Activated naive CD4-positive, alpha-beta T cell treated with anti-CD3 and anti-CD28 coated beads, Interleukin-2, amount 10 ng/mL, durations not matched to agents 7 days and 5 days (primary cell): ENCODE measurements at regions not wholly inside any gene's neighbourhood (a gene's known extent, or its start where the extent isn't known, plus 50 kb on each side); places are given as distances from the start of the nearest gene placed in this dataset.
"Not testable (repeated sequence)": the region's sequence is repeated elsewhere in the genome, so short reads cannot be mapped to it uniquely, and the experiment has no call there.

ENCODE experiments used
- CTCF ChIA-PET: fragments of 350-600 bp; sonication (Branson Sonifier 250); formaldehyde crosslinking; loops from one replicate; lab custom pipeline; 2021; ENCODE audit warnings: antibody characterized with exemption; lab: Charles Lee
- DNase-seq: peaks from one replicate; pipeline ENCODE4 v3.0.0-alpha.2; 2020
- H3K27ac Mint-ChIP-seq: one replicate; pipeline ENCODE4 v1.8.0; 2021; ENCODE audit warnings: mild to moderate bottlenecking, moderate library complexity, mixed read lengths
- H3K27me3 Mint-ChIP-seq: one replicate; pipeline ENCODE4 v1.8.0; 2021; ENCODE audit warnings: mild to moderate bottlenecking, mixed read lengths
- H3K36me3 Mint-ChIP-seq: one replicate; pipeline ENCODE4 v1.8.0; 2021; ENCODE audit warnings: mixed read lengths
- H3K4me1 Mint-ChIP-seq: one replicate; pipeline ENCODE4 v1.8.0; 2021; ENCODE audit warnings: mixed read lengths
- H3K4me3 Mint-ChIP-seq: one replicate; pipeline ENCODE4 v1.8.0; 2021; ENCODE audit warnings: mild to moderate bottlenecking, moderate library complexity, mixed read lengths
- H3K9me3 Mint-ChIP-seq: one replicate; pipeline ENCODE4 v1.8.0; 2021; ENCODE audit warnings: mixed read lengths

DNA sequence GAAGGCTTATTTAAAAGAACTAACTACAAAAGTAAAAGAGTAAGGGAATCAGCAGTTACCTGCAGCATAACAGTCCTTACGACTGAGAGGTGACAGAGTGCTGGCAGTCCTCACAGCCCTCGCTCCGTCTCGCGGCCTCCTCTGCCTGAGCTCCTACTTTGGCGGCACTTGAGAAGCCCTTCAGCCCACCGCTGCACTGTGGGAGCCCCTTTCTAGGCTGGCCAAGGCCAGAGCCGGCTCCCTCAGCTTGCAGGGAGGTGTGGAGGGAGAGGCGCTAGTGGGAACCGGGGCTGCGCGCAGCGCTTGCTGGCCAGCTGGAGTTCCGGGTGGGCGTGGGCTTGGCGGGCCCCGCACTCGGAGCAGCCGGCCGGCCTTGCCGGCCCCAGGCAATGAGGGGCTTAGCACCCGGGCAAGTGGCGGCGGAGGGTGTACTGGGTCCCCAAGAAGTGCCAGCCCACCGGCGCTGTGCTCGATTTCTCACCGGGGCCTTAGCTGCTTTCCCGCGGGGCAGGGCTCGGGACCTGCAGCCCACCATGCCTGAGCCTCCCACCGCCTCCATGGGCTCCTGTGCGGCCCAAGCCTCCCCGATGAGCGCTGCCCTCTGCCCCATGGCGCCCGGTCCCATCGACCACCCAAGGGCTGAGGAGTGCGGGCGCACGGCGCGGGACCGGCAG is 285.7 kb upstream of the MAGI2 start:
- CTCF ChIA-PET, H3K27me3 Mint-ChIP-seq, H3K27ac Mint-ChIP-seq, H3K36me3 Mint-ChIP-seq, H3K4me1 Mint-ChIP-seq, DNase-seq, H3K9me3 Mint-ChIP-seq, H3K4me3 Mint-ChIP-seq: not testable (repeated sequence)

DNA sequence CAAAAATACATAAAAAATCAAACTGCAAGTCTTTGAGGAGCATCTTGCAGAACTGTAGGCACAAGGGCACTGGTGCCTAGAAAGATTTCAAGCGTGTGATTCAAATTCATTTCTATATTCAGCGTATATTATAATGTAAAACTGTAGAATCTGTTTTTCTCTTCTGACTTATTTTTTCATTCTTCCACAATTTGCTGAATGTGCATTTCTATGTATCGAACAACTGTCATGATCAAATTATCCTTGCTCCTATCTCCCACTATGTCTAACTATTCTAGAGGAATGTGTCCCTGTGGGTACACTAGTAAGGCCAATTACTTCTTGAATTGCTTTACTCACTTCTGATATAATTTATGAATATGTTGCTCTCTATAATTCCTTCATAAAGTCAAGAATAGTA is 283.0 kb upstream of the MAGI2 start:
- CTCF ChIA-PET: no interaction called here
- Mint-ChIP-seq H3K27ac (no peak overlapping the region), H3K9me3 (peaks cover 12% of the 10 kb centered on the region), H3K4me1 (no peaks in the 10 kb centered on the region), H3K27me3 (no peaks in the 10 kb centered on the region), H3K4me3 (no peak overlapping the region), H3K36me3 (no peaks in the 10 kb centered on the region)
- DNase-seq: no peak

DNA sequence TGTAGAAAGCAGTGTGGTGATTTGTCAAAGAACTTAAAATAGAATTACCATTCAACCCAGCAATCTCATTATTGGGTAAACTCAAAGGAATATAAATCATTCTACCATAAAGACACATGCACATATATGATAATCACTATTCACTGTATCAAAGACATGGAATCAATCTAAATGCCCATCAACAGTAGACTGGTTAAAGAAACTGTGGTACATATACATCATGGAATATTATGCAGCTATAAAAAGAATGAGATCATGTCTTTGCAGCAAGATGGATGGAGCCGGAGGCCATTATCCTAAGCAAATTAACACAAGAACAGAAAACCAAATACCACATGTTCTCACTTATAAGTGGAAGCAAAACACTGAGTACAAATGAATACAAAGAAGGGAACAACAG is 281.5 kb upstream of the MAGI2 start:
- Mint-ChIP-seq H3K27me3 (no peaks in the 10 kb centered on the region), H3K36me3 (no peaks in the 10 kb centered on the region), H3K4me3 (no peak overlapping the region), H3K27ac (no peak overlapping the region), H3K9me3 (peaks cover 15% of the 10 kb centered on the region), H3K4me1 (no peaks in the 10 kb centered on the region)
- CTCF ChIA-PET: no interaction called here
- DNase-seq: no peak

DNA sequence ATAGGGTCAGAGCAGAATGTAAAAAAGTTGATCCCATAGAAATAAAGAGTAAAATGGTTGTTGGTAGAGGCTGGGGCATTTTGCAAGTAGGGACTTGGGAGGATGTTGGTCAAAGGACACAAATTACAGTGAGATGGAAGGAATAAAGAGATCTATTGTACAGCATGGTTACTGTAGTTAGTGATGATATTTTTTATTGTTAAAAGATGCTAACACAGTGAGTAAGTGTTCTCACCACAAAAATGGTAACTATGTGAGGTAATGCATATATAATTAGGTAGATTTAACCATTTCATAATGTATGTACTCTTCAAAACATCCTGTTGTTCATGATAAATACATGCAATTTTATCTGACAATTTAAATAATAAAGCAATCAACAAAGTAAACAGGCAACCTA is 280.7 kb upstream of the MAGI2 start:
- H3K4me1 Mint-ChIP-seq: no peaks in the 10 kb centered on the region
- H3K27me3 Mint-ChIP-seq: no peaks in the 10 kb centered on the region
- peaks cover 15% of the 10 kb centered on the region for H3K9me3 Mint-ChIP-seq
- DNase-seq: no peak
- no peak overlapping the region for H3K4me3 Mint-ChIP-seq
- H3K36me3 Mint-ChIP-seq: no peaks in the 10 kb centered on the region
- CTCF ChIA-PET: no interaction called here
- H3K27ac Mint-ChIP-seq: no peak overlapping the region

DNA sequence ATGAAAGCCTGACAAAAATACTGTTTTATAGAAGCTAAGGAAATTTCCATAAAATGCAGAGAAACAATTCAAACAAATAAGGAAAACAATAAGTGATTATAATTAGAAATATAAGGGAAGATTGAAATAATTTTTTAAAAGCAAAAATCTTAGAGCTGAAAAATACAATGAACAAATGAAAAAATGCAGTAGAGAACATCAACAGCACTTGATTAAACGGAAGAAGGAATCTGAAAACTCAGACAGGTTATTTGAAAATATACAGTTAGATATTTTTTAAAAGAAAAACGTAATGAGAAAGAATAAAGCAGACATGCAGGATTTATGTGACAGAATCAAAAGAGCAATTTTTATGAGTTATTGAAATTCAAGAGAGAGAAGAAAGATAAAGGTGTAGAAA is 279.1 kb upstream of the MAGI2 start:
- H3K27ac Mint-ChIP-seq: no peak overlapping the region
- H3K4me1 Mint-ChIP-seq: no peaks in the 10 kb centered on the region
- H3K27me3 Mint-ChIP-seq: no peaks in the 10 kb centered on the region
- no peak overlapping the region for H3K4me3 Mint-ChIP-seq
- H3K9me3 Mint-ChIP-seq: peaks cover 15% of the 10 kb centered on the region
- H3K36me3 Mint-ChIP-seq: no peaks in the 10 kb centered on the region
- no peak for DNase-seq
- CTCF ChIA-PET: interaction anchor here (1.2 kb wide), 1 partner anchor 10 kb away, joined by 3 read pairs; no protein-coding TSS in a partner anchor

DNA sequence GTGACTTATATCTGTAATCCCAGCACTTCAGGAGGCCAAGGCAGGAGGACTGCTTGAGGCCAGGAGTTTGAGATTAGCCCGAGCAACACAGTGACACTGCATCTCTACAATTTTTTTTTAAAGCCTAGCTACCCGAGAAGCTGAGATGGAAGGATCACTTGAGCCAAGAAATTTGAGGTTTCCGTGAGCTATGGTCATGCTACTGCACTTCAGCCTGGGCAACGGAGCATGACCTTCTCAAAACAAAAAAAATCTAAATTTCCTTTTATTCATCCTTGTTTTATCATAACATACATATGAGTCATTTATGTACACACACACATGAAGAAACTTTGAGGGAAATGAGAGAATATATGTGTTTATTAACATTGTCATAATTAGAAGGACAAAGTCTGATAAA is 277.5 kb upstream of the MAGI2 start:
- no peaks in the 10 kb centered on the region for H3K36me3 Mint-ChIP-seq
- CTCF ChIA-PET: no interaction called here
- H3K4me3 Mint-ChIP-seq: no peak overlapping the region
- no peak for DNase-seq
- no peak overlapping the region for H3K27ac Mint-ChIP-seq
- peaks cover 15% of the 10 kb centered on the region for H3K9me3 Mint-ChIP-seq
- H3K4me1 Mint-ChIP-seq: no peaks in the 10 kb centered on the region
- no peaks in the 10 kb centered on the region for H3K27me3 Mint-ChIP-seq

DNA sequence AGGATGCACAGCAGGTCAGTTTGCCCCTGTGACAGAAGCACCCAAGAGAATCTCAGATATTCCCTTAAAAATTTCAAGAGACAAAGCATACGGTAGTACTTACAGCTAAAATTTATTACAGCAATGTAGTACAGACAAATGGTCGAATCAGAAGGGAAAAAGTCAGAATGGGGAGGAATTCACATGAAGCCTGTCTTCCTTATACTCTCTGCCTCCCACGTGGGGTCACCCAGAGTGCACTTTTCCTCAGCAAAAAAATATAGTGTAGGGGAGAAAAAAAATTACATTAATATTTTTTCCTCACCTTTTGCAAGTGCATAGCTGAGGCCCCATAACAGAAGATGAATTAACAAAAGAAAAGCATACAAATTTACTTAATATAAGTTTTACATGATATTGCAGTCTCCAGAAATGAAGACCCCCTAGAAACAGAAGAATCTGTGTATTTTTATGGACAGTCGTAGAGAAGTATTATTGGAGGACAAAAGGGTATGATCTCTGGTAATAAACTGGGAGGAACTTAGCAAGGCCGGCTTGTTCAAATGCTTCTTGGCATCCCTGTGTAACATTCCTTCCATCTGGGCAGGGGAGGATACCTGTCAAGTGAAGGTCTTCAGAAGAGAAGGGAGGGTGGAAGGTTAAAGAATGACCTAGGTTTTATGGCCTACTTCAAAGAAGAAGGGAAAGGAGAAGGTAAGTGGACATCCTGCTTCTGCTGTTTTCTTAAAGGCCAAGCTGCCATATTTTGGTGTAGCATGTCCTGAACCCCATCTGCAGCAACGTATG is 270.6 kb upstream of the MAGI2 start:
- Mint-ChIP-seq H3K27me3 (no peaks in the 10 kb centered on the region), H3K36me3 (no peaks in the 10 kb centered on the region), H3K4me1 (no peaks in the 10 kb centered on the region), H3K4me3 (no peak overlapping the region), H3K9me3 (no peaks in the 10 kb centered on the region), H3K27ac (no peak overlapping the region)
- no peak for DNase-seq
- CTCF ChIA-PET: no interaction called here

DNA sequence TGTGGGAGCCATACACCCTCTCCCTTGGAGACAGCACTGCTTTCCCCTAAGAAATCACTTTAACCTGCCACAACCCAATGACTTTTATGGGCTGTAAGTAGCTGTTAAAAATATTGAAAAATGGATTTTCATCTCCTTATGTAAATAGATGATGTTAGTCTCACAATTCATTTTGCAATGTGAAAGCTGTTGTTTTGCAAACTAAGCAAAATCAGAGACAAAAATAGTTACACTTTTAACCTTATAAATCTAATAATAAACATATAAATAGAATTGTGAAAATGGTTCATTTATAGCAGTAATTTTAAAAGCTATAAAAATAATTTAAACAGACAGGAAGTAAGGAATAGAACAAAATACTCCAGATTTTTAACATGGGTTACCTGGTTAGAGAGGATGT is 268.8 kb upstream of the MAGI2 start:
- no peaks in the 10 kb centered on the region for H3K36me3 Mint-ChIP-seq
- no peaks in the 10 kb centered on the region for H3K9me3 Mint-ChIP-seq
- H3K4me1 Mint-ChIP-seq: no peaks in the 10 kb centered on the region
- no peaks in the 10 kb centered on the region for H3K27me3 Mint-ChIP-seq
- no peak overlapping the region for H3K4me3 Mint-ChIP-seq
- DNase-seq: no peak
- CTCF ChIA-PET: interaction anchor here (1.2 kb wide), 1 partner anchor 10 kb away, joined by 3 read pairs; no protein-coding TSS in a partner anchor
- no peak overlapping the region for H3K27ac Mint-ChIP-seq

DNA sequence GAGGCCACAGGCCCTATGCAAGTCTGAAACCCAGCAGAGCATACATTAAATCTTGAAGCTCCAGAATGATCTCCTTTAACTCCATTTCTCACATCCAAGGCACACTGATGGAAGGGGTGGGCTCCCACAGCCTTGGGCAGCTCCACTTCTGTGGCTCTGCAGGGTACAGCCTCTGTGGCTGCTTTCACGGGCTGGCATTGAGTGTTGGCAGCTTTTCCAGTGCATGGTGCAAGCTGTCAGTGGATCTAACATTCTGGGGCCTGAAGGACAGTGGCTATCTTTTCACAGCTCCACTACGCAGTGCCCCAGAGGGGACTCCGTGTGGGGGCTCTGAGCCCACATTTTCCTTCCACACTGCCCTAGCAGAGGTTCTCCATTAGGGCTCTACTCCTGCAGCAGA is 265.7 kb upstream of the MAGI2 start:
- Mint-ChIP-seq H3K27me3 (no peaks in the 10 kb centered on the region), H3K9me3 (no peaks in the 10 kb centered on the region), H3K4me1 (no peaks in the 10 kb centered on the region), H3K36me3 (no peaks in the 10 kb centered on the region), H3K27ac (no peak overlapping the region), H3K4me3 (no peak overlapping the region)
- DNase-seq: no peak
- CTCF ChIA-PET: no interaction called here

DNA sequence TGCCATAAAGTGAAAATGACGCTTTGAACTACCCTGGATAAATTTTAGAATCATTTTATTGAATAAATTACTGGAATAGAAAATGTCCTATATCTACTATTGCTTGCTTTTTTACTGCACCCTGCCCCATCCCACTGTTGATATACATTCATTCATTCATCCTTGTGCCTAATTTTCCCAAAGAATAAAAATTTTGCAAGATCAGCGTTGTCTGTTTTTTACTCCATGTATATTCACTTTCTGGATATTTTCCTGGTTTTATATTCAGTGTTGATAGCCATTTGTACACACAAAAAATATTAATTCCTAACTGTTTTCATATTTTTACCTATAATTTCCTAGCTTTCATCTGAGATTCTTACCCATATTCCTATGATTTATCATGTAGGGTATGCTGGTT is 262.9 kb upstream of the MAGI2 start:
- H3K4me3 Mint-ChIP-seq: no peak overlapping the region
- DNase-seq: no peak
- CTCF ChIA-PET: no interaction called here
- H3K4me1 Mint-ChIP-seq: no peaks in the 10 kb centered on the region
- no peaks in the 10 kb centered on the region for H3K36me3 Mint-ChIP-seq
- no peak overlapping the region for H3K27ac Mint-ChIP-seq
- no peaks in the 10 kb centered on the region for H3K27me3 Mint-ChIP-seq
- H3K9me3 Mint-ChIP-seq: no peaks in the 10 kb centered on the region

DNA sequence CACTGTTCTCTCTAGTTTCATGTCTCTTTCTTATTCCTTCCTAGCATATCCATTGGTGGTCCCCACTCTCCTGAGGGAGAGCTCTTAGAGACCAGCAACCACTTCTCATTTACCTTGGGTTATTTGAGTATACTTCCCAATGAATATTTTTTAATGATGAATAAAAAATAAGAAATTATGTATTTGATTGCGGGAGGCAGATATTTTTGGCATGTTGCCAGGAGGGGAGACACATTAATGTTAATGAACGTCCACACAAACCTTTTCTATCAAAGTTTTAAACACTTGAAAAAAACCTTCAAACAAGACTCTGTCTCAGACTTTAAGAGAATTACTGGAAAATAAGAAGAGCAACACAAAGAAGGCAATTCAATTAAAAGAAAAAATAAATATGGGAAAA is 260.6 kb upstream of the MAGI2 start:
- Mint-ChIP-seq H3K27ac (no peak overlapping the region), H3K36me3 (no peaks in the 10 kb centered on the region), H3K4me3 (no peak overlapping the region), H3K27me3 (no peaks in the 10 kb centered on the region), H3K9me3 (no peaks in the 10 kb centered on the region), H3K4me1 (no peaks in the 10 kb centered on the region)
- CTCF ChIA-PET: no interaction called here
- no peak for DNase-seq

DNA sequence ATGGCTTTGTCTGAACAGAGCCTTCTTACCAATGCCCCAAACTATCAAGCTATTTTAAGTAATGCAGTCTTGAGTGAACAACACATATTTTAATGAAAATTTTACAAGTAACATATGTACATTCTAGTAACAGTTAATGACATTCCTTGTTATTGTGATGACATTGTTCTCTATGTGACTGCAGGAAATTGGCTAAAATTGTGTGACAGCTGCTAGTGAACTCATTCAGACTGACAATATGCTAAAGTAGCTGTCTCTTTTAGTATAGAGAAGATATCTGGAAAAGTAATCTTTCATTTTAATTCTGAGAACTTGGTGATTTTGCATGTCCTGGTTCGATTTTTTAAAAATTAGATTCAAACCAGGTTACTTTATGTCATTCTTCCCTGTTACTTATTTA is 259.8 kb upstream of the MAGI2 start:
- no peak for DNase-seq
- H3K4me1 Mint-ChIP-seq: no peaks in the 10 kb centered on the region
- CTCF ChIA-PET: no interaction called here
- H3K27ac Mint-ChIP-seq: no peak overlapping the region
- H3K27me3 Mint-ChIP-seq: no peaks in the 10 kb centered on the region
- H3K36me3 Mint-ChIP-seq: no peaks in the 10 kb centered on the region
- no peak overlapping the region for H3K4me3 Mint-ChIP-seq
- H3K9me3 Mint-ChIP-seq: no peaks in the 10 kb centered on the region

DNA sequence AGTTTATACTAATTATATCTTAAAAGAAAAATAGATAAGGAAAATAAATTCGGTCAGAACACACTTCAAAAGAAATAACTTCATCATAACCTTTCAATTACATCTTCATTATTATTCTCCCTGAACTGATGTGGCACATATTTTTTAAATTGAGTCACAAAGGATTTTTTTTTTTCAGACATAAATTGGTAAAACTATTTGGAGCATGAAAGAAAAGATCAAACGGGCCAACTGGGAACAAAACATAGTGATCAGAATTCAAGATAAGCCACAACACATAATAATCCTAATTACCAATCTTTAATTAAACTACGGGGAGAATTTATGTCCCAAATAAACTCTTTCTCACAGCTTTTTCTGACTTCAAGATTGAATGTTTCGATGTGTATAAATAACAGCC is 258.2 kb upstream of the MAGI2 start:
- no peak overlapping the region for H3K27ac Mint-ChIP-seq
- H3K36me3 Mint-ChIP-seq: no peaks in the 10 kb centered on the region
- no peaks in the 10 kb centered on the region for H3K4me1 Mint-ChIP-seq
- CTCF ChIA-PET: no interaction called here
- no peaks in the 10 kb centered on the region for H3K27me3 Mint-ChIP-seq
- no peak for DNase-seq
- H3K9me3 Mint-ChIP-seq: no peaks in the 10 kb centered on the region
- H3K4me3 Mint-ChIP-seq: no peak overlapping the region

DNA sequence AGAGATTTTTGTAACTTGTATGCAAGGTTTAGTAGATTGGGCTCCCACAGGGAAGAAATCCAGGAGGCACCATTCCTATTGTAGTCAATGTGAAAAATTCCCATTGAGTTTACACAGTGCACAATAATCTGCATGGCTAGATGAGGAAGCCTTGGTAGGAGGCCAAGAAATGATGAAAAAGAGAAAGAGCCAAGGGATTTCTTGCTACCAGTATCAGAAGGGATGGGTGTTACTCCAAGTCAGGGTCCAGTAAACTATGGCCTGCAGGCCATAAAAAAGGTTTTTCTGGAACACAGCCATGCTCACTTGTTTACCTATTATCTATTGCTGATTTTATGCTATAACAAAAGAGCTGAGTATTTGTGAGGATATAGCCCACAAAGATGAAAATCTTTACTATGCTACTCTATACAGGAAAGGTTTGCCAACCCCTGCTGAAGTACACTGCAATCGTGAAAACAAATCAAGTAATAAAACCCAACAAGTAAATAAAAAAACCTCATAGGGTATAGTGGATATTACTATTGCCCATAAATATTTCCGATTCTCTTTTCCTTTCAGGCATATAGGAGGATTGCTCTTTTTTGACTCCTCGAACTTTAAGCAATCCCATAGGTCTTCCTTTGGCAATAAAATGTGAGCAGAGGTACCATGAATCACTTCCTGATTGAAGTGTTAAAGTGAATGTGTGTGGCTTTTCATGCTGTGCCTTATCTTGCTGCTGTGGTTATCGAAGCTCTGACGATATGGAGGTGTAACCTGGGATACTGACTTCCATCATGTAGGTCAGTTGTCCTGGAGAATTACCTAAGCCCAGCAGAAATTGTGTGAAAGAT is 256.3 kb upstream of the MAGI2 start:
- no peak overlapping the region for H3K4me3 Mint-ChIP-seq
- no peak overlapping the region for H3K27ac Mint-ChIP-seq
- DNase-seq: no peak
- H3K4me1 Mint-ChIP-seq: no peaks in the 10 kb centered on the region
- H3K9me3 Mint-ChIP-seq: no peaks in the 10 kb centered on the region
- no peaks in the 10 kb centered on the region for H3K36me3 Mint-ChIP-seq
- CTCF ChIA-PET: no interaction called here
- no peaks in the 10 kb centered on the region for H3K27me3 Mint-ChIP-seq
